Nephron progenitor cell (in vitro differentiated cells): ENCODE measurements at regions not wholly inside any gene's neighbourhood (a gene's known extent, or its start where the extent isn't known, plus 50 kb on each side); places are given as distances from the start of the nearest gene placed in this dataset.

Experiments used
- DNase-seq: peaks from one replicate; pipeline ENCODE4 v3.0.0; 2021
- H3K27ac Mint-ChIP-seq: 2 replicates; pipeline ENCODE4 v1.8.0; 2021; ENCODE audit warnings: mild to moderate bottlenecking, moderate library complexity, mixed read lengths
- H3K27me3 Mint-ChIP-seq: 2 replicates; pipeline ENCODE4 v1.8.0; 2021; ENCODE audit warnings: mild to moderate bottlenecking, low read depth, mixed read lengths; ENCODE audit not compliant: poor library complexity
- H3K36me3 Mint-ChIP-seq: 2 replicates; pipeline ENCODE4 v1.8.0; 2021; ENCODE audit warnings: low read depth, mixed read lengths
- H3K4me1 Mint-ChIP-seq: 2 replicates; pipeline ENCODE4 v1.8.0; 2021; ENCODE audit warnings: mixed read lengths
- H3K4me3 Mint-ChIP-seq: 2 replicates; pipeline ENCODE4 v1.8.0; 2021; ENCODE audit warnings: mild to moderate bottlenecking, moderate library complexity, mixed read lengths
- H3K9me3 Mint-ChIP-seq: 2 replicates; pipeline ENCODE4 v1.8.0; 2021; ENCODE audit warnings: mild to moderate bottlenecking, moderate library complexity, mixed read lengths
- CTCF ChIP-seq: fragments of 200-600 bp; sonication (generic); IDR thresholded peaks from 2 replicates; pipeline ENCODE4 v1.5.0; 2021; ENCODE audit warnings: antibody characterized with exemption

DNA sequence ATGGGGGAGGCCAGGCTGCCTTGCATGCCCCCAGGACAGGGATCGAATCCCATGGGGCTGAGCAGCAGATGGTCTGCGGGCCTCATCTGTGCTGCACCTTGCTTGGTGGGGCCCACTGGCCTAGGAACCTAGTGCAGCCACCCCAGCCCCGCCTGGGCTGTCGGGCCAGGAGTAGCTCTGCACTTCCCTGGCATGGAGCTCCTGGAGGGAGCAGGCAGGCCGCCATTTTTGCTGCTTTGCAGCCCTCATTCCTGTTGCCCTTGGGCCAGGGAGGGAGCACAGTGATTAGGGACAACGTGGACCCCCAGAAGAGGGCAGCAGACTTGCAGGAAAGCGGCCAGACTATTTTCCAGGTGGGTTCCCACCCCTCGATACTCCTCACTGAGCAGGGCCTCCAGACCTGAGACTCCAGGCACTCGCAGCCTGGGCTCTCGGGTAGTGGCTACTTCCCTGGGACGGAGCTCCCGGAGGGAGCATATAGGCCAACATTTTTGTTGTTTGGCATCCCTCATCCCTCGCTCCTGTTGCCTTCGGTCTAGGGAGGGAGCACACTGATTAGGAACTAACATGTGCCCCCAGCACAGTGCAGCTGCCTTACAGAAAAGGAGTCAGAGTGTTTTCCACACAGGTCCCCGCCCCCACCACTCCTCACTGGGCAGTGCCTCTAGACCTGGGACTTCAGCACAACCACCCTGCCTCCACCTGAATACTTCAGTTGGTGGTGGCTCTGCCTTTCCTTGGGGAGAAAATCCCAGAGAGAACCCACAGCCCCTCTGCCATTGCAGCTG lies 99.5 kb downstream of the MAIP1 start:
- H3K27ac Mint-ChIP-seq = no peak overlapping the region
- peaks cover 25% of the 10 kb centered on the region for H3K36me3 Mint-ChIP-seq
- H3K4me3 Mint-ChIP-seq = no peak overlapping the region
- peaks cover 35% of the 10 kb centered on the region for H3K9me3 Mint-ChIP-seq
- H3K27me3 Mint-ChIP-seq = peaks cover 13% of the 10 kb centered on the region
- DNase-seq = peak; percentile 22
- H3K4me1 Mint-ChIP-seq = no peaks in the 10 kb centered on the region
- peak; percentile 19 for TF ChIP-seq CTCF

GRCh38 chr2:200056105-200056504 lies 100.7 kb downstream of the MAIP1 start:
- Mint-ChIP-seq H3K27me3 (peaks cover 7% of the 10 kb centered on the region), H3K4me1 (no peaks in the 10 kb centered on the region), H3K4me3 (no peak overlapping the region), H3K9me3 (peaks cover 35% of the 10 kb centered on the region), H3K36me3 (peaks cover 25% of the 10 kb centered on the region), H3K27ac (no peak overlapping the region)
- no peak for DNase-seq
- no peak for TF ChIP-seq CTCF

DNA sequence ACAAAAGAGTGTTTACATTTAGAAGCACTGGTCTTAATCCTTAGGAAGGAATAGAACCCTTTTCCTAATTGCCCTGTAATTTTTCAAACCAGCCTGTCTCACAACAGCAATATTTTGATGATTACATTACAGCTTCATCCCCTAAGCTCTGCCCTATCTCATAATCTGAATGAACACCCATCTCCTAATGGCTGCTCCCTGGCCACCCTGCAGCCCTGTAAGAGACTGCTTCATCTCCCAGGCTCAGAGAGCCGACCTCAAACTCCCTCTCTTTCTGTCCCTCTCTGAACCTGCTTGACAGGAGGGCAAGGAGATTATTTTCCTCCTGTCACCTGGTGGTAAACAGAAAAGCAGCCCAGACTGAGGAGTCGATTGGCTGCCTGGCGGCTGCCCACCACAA lies 107.8 kb downstream of the MAIP1 start:
- Mint-ChIP-seq H3K4me3 (no peak overlapping the region), H3K27ac (no peak overlapping the region), H3K4me1 (peaks cover 43% of the 10 kb centered on the region), H3K9me3 (peaks cover 11% of the 10 kb centered on the region), H3K36me3 (peaks cover 10% of the 10 kb centered on the region), H3K27me3 (peaks cover 7% of the 10 kb centered on the region)
- TF ChIP-seq CTCF = no peak
- no peak for DNase-seq

DNA sequence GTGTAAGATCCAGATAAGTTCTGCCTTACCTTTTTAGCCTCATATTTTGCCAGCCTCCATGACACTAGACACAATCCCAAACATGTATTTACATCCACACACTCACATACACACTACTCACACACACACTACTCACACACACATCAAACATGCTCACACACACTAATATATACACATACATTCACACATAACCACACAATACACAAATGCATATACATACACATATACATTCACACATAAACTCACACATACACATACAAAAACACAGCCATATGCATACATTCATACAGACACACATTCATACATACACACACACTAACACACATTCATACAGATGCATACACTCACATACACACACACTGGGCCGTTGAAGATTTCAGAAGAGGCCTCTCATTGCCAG lies 109.5 kb downstream of the MAIP1 start:
- Mint-ChIP-seq H3K27ac (no peak overlapping the region), H3K36me3 (peaks cover 5% of the 10 kb centered on the region), H3K4me1 (peaks cover 43% of the 10 kb centered on the region), H3K27me3 (peaks cover 3% of the 10 kb centered on the region), H3K4me3 (no peak overlapping the region), H3K9me3 (peaks cover 7% of the 10 kb centered on the region)
- no peak for DNase-seq
- no peak for TF ChIP-seq CTCF

- peaks cover 10% of the 10 kb centered on the region for H3K9me3 Mint-ChIP-seq
- DNase-seq = no peak
- H3K27ac Mint-ChIP-seq = no peak overlapping the region
- H3K27me3 Mint-ChIP-seq = peaks cover 3% of the 10 kb centered on the region
- H3K36me3 Mint-ChIP-seq = peaks cover 5% of the 10 kb centered on the region
- no peak overlapping the region for H3K4me3 Mint-ChIP-seq
- H3K4me1 Mint-ChIP-seq = peaks cover 43% of the 10 kb centered on the region
- TF ChIP-seq CTCF = no peak
These were observed 110.1 kb downstream of the MAIP1 start for GRCh38 chr2:200065477-200065876.

DNA sequence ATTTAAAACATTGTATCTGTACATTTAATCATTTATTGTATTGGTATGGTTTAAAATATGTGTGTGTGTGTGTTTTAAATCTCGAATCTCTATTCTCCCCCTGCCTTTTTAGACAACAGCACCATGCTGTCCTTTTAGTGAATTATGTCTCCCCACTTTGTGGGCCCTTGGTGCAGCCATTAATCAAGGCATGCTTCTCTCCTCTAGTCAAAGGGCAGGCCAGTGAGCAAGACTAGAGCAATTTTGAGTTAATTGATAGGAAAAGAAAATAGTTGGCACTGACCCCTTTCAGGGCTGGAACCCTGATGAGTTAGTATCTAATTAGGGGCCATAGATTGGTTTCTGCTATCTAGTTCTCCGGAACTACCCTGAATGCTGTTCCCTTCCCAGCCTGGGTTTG lies 111.0 kb downstream of the MAIP1 start:
- TF ChIP-seq CTCF = no peak
- peak overlapping the region; percentile 28 for H3K4me3 Mint-ChIP-seq
- peaks cover 3% of the 10 kb centered on the region for H3K27me3 Mint-ChIP-seq
- peaks cover 5% of the 10 kb centered on the region for H3K36me3 Mint-ChIP-seq
- peak overlapping the region; percentile 6 for H3K27ac Mint-ChIP-seq
- peaks cover 15% of the 10 kb centered on the region for H3K9me3 Mint-ChIP-seq
- peaks cover 43% of the 10 kb centered on the region for H3K4me1 Mint-ChIP-seq
- DNase-seq = peak; percentile 29
